Adrenal gland (tissue), 5 donors: ENCODE measurements at regions not wholly inside any gene's neighbourhood (a gene's known extent, or its start where the extent isn't known, plus 50 kb on each side); places are given as distances from the start of the nearest gene placed in this dataset.

ENCODE experiments used
- POLR2A ChIP-seq, 2 donors: fragments of 450-650 bp; IDR thresholded peaks; one replicate each; pipeline ENCODE4 v1.6.1; 2017; ENCODE audit warnings: antibody characterized with exemption in 2 of 2, mild to moderate bottlenecking in 2 of 2, moderate library complexity in 1 of 2
- TF ChIP-seq, protein P1 (sequence below), 6 experiments: fragments of 450-650 bp in 4 of 6; fragments of 200-600 bp in 2 of 6; sonication (generic) in 1 of 6; IDR thresholded peaks; 1 replicate in 5 of 6; 2 replicates in 1 of 6; pipeline versions ENCODE4 v1.5.1 to v1.8.0; 2016 to 2021; ENCODE audit warnings: antibody characterized with exemption in 6 of 6, mild to moderate bottlenecking in 2 of 6, moderate library complexity in 1 of 6
- donor health status: DM: no; HTN: no; CAD: no.

GRCh38 chr10:17506856-17507471 is 52.6 kb upstream of the ST8SIA6 start:
- TF ChIP-seq POLR2A (IDR thresholded peaks at IDR 0.05) = no peak
- TF ChIP-seq, protein P1, sequence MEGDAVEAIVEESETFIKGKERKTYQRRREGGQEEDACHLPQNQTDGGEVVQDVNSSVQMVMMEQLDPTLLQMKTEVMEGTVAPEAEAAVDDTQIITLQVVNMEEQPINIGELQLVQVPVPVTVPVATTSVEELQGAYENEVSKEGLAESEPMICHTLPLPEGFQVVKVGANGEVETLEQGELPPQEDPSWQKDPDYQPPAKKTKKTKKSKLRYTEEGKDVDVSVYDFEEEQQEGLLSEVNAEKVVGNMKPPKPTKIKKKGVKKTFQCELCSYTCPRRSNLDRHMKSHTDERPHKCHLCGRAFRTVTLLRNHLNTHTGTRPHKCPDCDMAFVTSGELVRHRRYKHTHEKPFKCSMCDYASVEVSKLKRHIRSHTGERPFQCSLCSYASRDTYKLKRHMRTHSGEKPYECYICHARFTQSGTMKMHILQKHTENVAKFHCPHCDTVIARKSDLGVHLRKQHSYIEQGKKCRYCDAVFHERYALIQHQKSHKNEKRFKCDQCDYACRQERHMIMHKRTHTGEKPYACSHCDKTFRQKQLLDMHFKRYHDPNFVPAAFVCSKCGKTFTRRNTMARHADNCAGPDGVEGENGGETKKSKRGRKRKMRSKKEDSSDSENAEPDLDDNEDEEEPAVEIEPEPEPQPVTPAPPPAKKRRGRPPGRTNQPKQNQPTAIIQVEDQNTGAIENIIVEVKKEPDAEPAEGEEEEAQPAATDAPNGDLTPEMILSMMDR (IDR thresholded peaks at IDR 0.05) = no peak
